ENCODE measurements at regions not wholly inside any gene's neighbourhood (a gene's known extent, or its start where the extent isn't known, plus 50 kb on each side); places are given as distances from the start of the nearest gene placed in this dataset.

DNA sequence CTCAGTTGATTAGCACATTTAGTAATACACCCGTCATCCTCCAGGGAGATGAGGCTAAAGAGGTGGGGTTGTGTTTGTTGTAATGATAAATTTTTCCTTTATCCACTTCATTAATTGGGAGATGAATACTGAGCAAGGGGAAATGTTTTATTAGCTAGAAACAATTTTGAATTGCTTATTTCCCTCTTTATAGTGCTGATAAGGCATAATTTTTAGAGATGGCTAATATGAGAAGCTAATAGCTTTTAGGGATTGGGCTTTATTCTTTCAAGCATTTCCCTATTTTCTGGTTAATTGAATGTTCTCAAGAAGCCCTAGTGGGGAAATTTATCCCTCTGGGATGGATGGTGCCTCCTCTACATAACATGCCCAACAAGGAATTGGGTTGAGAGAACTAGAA lies 365.2 kb upstream of the IGFBP7 start:
- Histone ChIP-seq H4K91ac (ENCODE audit: low read depth, low read length) (no peak overlapping the region), H3K4me3 (ENCODE audit: low read depth, low read length) (no peak overlapping the region), H3K9ac (ENCODE audit: low read length) (no peak overlapping the region), H3K4me2 (ENCODE audit: low read length) (no peak overlapping the region), H2BK120ac (ENCODE audit: insufficient read depth, low read length, poor library complexity) (no peak overlapping the region), H2BK5ac (ENCODE audit: low read depth, low read length, poor library complexity) (no peak overlapping the region), H3K9me3 (ENCODE audit: insufficient read depth, low read depth, low read length) (no peaks in the 10 kb centered on the region), H3K4me1 (ENCODE audit: control insufficient read depth in 1 of 2, insufficient read depth in 2 of 2, low read length in 2 of 2) (no peaks in the 10 kb centered on the region), H2AK5ac (ENCODE audit: low read length) (no peak overlapping the region), H3K4ac (ENCODE audit: low read depth, low read length) (no peak overlapping the region), H3K14ac (ENCODE audit: low read length) (no peak overlapping the region), H3K27me3 (ENCODE audit: insufficient read depth, low read length) (no peaks in the 10 kb centered on the region), H4K8ac (ENCODE audit: low read depth, low read length) (no peak overlapping the region), H2AFZ (ENCODE audit: insufficient read depth, low read length, poor library complexity) (no peak overlapping the region), H3K27ac (ENCODE audit: low read depth, low read length) (no peak overlapping the region), H2BK12ac (ENCODE audit: low read length) (no peak overlapping the region), H3K23ac (ENCODE audit: low read length) (no peak overlapping the region), H3K36me3 (ENCODE audit: control insufficient read depth in 1 of 2, insufficient read depth in 2 of 2, low read length in 2 of 2) (no peaks in the 10 kb centered on the region), H3K79me1 (ENCODE audit: low read length) (no peaks in the 10 kb centered on the region), H3K79me2 (ENCODE audit: control insufficient read depth, insufficient read depth, low read length, poor library complexity) (no peaks in the 10 kb centered on the region), H4K12ac (ENCODE audit: low read depth, low read length) (no peak overlapping the region), H3K18ac (ENCODE audit: low read length) (no peak overlapping the region)
- no CpG with 5 or more reads among the region's 1 CpG for WGBS (ENCODE audit: extremely low coverage, insufficient coverage, insufficient read length)
- DNase-seq: no peak

DNA sequence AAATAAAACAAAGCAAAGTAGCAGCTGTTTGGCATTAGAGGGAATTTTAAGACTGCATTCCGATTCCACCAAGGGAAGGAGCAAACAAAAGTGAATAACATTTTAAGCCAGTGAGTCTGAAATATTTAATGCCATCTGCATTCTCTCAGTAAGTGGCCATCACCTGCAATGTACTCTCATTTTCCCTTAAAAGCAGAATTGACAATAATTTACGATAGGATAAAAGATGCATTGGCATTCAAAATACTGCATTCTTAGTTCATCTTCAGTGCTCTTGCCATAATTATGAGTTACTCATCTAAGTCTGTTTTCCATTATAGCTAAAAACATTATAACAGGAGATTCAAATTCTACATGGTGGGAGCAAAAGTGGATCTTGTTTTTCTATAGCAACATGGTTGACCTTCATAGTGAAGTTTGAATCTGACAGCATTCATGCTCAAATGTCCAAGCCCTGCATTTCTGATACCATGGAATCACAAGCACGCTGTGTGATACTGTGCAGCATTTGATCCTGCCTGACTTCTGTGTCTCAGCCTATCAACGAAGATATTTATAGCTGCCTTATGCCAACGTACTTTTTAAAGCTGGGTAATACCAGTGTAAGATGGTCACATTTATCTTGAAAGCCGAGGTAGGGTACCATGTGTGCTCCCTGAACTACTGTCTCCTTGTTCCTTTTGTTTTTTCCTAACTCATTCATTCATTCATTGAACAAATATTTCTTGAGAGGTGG lies 355.3 kb upstream of the IGFBP7 start:
- Histone ChIP-seq H2BK120ac (ENCODE audit: insufficient read depth, low read length, poor library complexity) (no peak overlapping the region), H3K4me2 (ENCODE audit: low read length) (no peak overlapping the region), H3K4me1 (ENCODE audit: control insufficient read depth in 1 of 2, insufficient read depth in 2 of 2, low read length in 2 of 2) (no peaks in the 10 kb centered on the region), H3K27me3 (ENCODE audit: insufficient read depth, low read length) (no peaks in the 10 kb centered on the region), H2AK5ac (ENCODE audit: low read length) (no peak overlapping the region), H3K79me2 (ENCODE audit: control insufficient read depth, insufficient read depth, low read length, poor library complexity) (no peaks in the 10 kb centered on the region), H3K9me3 (ENCODE audit: insufficient read depth, low read depth, low read length) (no peaks in the 10 kb centered on the region), H3K36me3 (ENCODE audit: control insufficient read depth in 1 of 2, insufficient read depth in 2 of 2, low read length in 2 of 2) (no peaks in the 10 kb centered on the region), H3K14ac (ENCODE audit: low read length) (no peak overlapping the region), H4K8ac (ENCODE audit: low read depth, low read length) (no peak overlapping the region), H3K4ac (ENCODE audit: low read depth, low read length) (no peak overlapping the region), H2BK12ac (ENCODE audit: low read length) (no peak overlapping the region), H3K23ac (ENCODE audit: low read length) (no peak overlapping the region), H3K9ac (ENCODE audit: low read length) (no peak overlapping the region), H3K4me3 (ENCODE audit: low read depth, low read length) (no peak overlapping the region), H3K18ac (ENCODE audit: low read length) (no peak overlapping the region), H4K12ac (ENCODE audit: low read depth, low read length) (no peak overlapping the region), H2AFZ (ENCODE audit: insufficient read depth, low read length, poor library complexity) (no peak overlapping the region), H3K79me1 (ENCODE audit: low read length) (no peaks in the 10 kb centered on the region), H4K91ac (ENCODE audit: low read depth, low read length) (no peak overlapping the region), H2BK5ac (ENCODE audit: low read depth, low read length, poor library complexity) (no peak overlapping the region), H3K27ac (ENCODE audit: low read depth, low read length) (no peak overlapping the region)
- no CpG with 5 or more reads among the region's 6 CpGs for WGBS (ENCODE audit: extremely low coverage, insufficient coverage, insufficient read length)
- DNase-seq: no peak

GRCh38 chr4:57462843-57463242 lies 352.7 kb upstream of the IGFBP7 start:
- no peak overlapping the region for H2BK12ac ChIP-seq (ENCODE audit: low read length)
- no CpG with 5 or more reads among the region's 1 CpG for WGBS (ENCODE audit: extremely low coverage, insufficient coverage, insufficient read length)
- no peak overlapping the region for H3K27ac ChIP-seq (ENCODE audit: low read depth, low read length)
- no peak overlapping the region for H3K18ac ChIP-seq (ENCODE audit: low read length)
- H4K8ac ChIP-seq (ENCODE audit: low read depth, low read length): no peak overlapping the region
- H2BK5ac ChIP-seq (ENCODE audit: low read depth, low read length, poor library complexity): no peak overlapping the region
- H2AK5ac ChIP-seq (ENCODE audit: low read length): no peak overlapping the region
- no peak overlapping the region for H3K9ac ChIP-seq (ENCODE audit: low read length)
- H3K79me1 ChIP-seq (ENCODE audit: low read length): no peaks in the 10 kb centered on the region
- no peaks in the 10 kb centered on the region for H3K4me1 ChIP-seq (ENCODE audit: control insufficient read depth in 1 of 2, insufficient read depth in 2 of 2, low read length in 2 of 2)
- no peaks in the 10 kb centered on the region for H3K36me3 ChIP-seq (ENCODE audit: control insufficient read depth in 1 of 2, insufficient read depth in 2 of 2, low read length in 2 of 2)
- H4K12ac ChIP-seq (ENCODE audit: low read depth, low read length): no peak overlapping the region
- H3K9me3 ChIP-seq (ENCODE audit: insufficient read depth, low read depth, low read length): no peaks in the 10 kb centered on the region
- no peak overlapping the region for H3K23ac ChIP-seq (ENCODE audit: low read length)
- no peak overlapping the region for H3K4me3 ChIP-seq (ENCODE audit: low read depth, low read length)
- H4K91ac ChIP-seq (ENCODE audit: low read depth, low read length): no peak overlapping the region
- H3K4me2 ChIP-seq (ENCODE audit: low read length): no peak overlapping the region
- no peak for DNase-seq
- H3K27me3 ChIP-seq (ENCODE audit: insufficient read depth, low read length): no peaks in the 10 kb centered on the region
- H2AFZ ChIP-seq (ENCODE audit: insufficient read depth, low read length, poor library complexity): no peak overlapping the region
- H3K14ac ChIP-seq (ENCODE audit: low read length): no peak overlapping the region
- no peak overlapping the region for H2BK120ac ChIP-seq (ENCODE audit: insufficient read depth, low read length, poor library complexity)
- H3K79me2 ChIP-seq (ENCODE audit: control insufficient read depth, insufficient read depth, low read length, poor library complexity): no peaks in the 10 kb centered on the region
- H3K4ac ChIP-seq (ENCODE audit: low read depth, low read length): no peak overlapping the region

DNA sequence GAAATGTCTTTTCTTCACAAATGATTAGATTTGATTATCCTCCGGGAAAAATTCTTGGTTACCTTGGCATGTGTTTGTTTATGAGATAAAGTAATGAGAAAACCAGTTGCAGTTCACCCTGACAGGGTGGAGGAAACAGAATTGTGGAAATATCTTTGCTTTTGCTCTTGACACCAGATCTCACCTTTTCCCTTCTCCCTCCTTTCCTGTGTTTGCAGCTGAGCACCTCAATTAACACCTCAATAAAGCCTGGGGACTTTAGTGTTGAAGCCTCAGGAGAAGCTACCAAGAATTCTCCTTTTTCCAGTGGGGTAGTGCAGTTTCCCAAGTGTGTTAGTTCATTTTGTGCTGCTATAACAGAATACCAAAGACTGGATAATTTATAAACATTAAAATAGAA lies 350.8 kb upstream of the IGFBP7 start:
- H2BK5ac ChIP-seq (ENCODE audit: low read depth, low read length, poor library complexity): no peak overlapping the region
- H3K27me3 ChIP-seq (ENCODE audit: insufficient read depth, low read length): no peaks in the 10 kb centered on the region
- no peak overlapping the region for H3K18ac ChIP-seq (ENCODE audit: low read length)
- H2BK120ac ChIP-seq (ENCODE audit: insufficient read depth, low read length, poor library complexity): no peak overlapping the region
- WGBS (ENCODE audit: extremely low coverage, insufficient coverage, insufficient read length): no CpG with 5 or more reads among the region's 1 CpG
- no peak overlapping the region for H3K4me2 ChIP-seq (ENCODE audit: low read length)
- no peaks in the 10 kb centered on the region for H3K79me2 ChIP-seq (ENCODE audit: control insufficient read depth, insufficient read depth, low read length, poor library complexity)
- no peak overlapping the region for H2AK5ac ChIP-seq (ENCODE audit: low read length)
- no peak for DNase-seq
- no peak overlapping the region for H2AFZ ChIP-seq (ENCODE audit: insufficient read depth, low read length, poor library complexity)
- no peaks in the 10 kb centered on the region for H3K4me1 ChIP-seq (ENCODE audit: control insufficient read depth in 1 of 2, insufficient read depth in 2 of 2, low read length in 2 of 2)
- H3K4me3 ChIP-seq (ENCODE audit: low read depth, low read length): no peak overlapping the region
- no peak overlapping the region for H3K23ac ChIP-seq (ENCODE audit: low read length)
- no peak overlapping the region for H4K91ac ChIP-seq (ENCODE audit: low read depth, low read length)
- H3K36me3 ChIP-seq (ENCODE audit: control insufficient read depth in 1 of 2, insufficient read depth in 2 of 2, low read length in 2 of 2): no peaks in the 10 kb centered on the region
- H4K8ac ChIP-seq (ENCODE audit: low read depth, low read length): no peak overlapping the region
- no peak overlapping the region for H2BK12ac ChIP-seq (ENCODE audit: low read length)
- H3K4ac ChIP-seq (ENCODE audit: low read depth, low read length): no peak overlapping the region
- H4K12ac ChIP-seq (ENCODE audit: low read depth, low read length): no peak overlapping the region
- no peak overlapping the region for H3K9ac ChIP-seq (ENCODE audit: low read length)
- no peak overlapping the region for H3K27ac ChIP-seq (ENCODE audit: low read depth, low read length)
- H3K14ac ChIP-seq (ENCODE audit: low read length): no peak overlapping the region
- no peaks in the 10 kb centered on the region for H3K9me3 ChIP-seq (ENCODE audit: insufficient read depth, low read depth, low read length)
- H3K79me1 ChIP-seq (ENCODE audit: low read length): no peaks in the 10 kb centered on the region

Data from trophoblast cell (in vitro differentiated cells and primary cell).